Type B pancreatic cell (in vitro differentiated cells): ENCODE measurements at regions not wholly inside any gene's neighbourhood (a gene's known extent, or its start where the extent isn't known, plus 50 kb on each side); places are given as distances from the start of the nearest gene placed in this dataset.
"Not testable (repeated sequence)": the region's sequence is repeated elsewhere in the genome, so short reads cannot be mapped to it uniquely, and the experiment has no call there.

Experiments
- DNase-seq: peaks from one replicate; pipeline ENCODE4 v3.0.0; 2021; ENCODE audit warnings: mixed read lengths; ENCODE audit not compliant: unreplicated experiment; ENCODE audit errors: extremely low spot score
- H3K27ac Mint-ChIP-seq: 2 replicates; pipeline ENCODE4 v1.8.0; 2021; ENCODE audit warnings: mild to moderate bottlenecking, mixed read lengths
- H3K27me3 Mint-ChIP-seq: 2 replicates; pipeline ENCODE4 v1.8.0; 2021; ENCODE audit warnings: mixed read lengths
- H3K36me3 Mint-ChIP-seq: 2 replicates; pipeline ENCODE4 v1.8.0; 2021; ENCODE audit warnings: mixed read lengths
- H3K4me1 Mint-ChIP-seq: one replicate; pipeline ENCODE4 v1.8.0; 2021; ENCODE audit warnings: mixed read lengths; ENCODE audit not compliant: unreplicated experiment
- H3K4me3 Mint-ChIP-seq: 2 replicates; pipeline ENCODE4 v1.8.0; 2021; ENCODE audit warnings: mild to moderate bottlenecking, mixed read lengths
- H3K9me3 Mint-ChIP-seq: 2 replicates; pipeline ENCODE4 v1.8.0; 2021; ENCODE audit warnings: mixed read lengths
- TF ChIP-seq, protein P1 (sequence below): fragments of 200-600 bp; sonication (generic); conservative IDR thresholded peaks from 2 replicates; pipeline ENCODE4 v1.5.0; 2021; ENCODE audit warnings: antibody characterized with exemption, mild to moderate bottlenecking

DNA sequence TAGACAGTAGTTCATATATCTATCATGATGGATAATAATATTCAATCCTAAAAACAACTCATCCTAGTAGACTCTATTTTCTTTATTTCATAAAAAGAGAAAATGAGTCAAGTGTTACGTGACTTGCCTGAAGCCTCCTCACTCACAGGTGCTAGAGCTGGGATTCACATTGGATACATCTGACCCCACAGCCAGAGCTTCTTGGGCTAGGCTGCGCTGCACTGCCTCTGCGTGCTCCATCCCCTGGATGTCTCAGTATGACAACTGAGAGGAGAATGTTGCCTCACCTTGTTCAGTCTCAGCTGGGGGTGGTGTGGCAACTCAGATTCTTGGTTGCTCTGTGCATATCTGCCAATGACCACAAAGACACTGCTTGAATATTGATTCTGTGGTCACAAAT, 286.6 kb downstream of the LIG4 start:
- H3K36me3 Mint-ChIP-seq, result no peaks in the 10 kb centered on the region
- TF ChIP-seq, protein P1, sequence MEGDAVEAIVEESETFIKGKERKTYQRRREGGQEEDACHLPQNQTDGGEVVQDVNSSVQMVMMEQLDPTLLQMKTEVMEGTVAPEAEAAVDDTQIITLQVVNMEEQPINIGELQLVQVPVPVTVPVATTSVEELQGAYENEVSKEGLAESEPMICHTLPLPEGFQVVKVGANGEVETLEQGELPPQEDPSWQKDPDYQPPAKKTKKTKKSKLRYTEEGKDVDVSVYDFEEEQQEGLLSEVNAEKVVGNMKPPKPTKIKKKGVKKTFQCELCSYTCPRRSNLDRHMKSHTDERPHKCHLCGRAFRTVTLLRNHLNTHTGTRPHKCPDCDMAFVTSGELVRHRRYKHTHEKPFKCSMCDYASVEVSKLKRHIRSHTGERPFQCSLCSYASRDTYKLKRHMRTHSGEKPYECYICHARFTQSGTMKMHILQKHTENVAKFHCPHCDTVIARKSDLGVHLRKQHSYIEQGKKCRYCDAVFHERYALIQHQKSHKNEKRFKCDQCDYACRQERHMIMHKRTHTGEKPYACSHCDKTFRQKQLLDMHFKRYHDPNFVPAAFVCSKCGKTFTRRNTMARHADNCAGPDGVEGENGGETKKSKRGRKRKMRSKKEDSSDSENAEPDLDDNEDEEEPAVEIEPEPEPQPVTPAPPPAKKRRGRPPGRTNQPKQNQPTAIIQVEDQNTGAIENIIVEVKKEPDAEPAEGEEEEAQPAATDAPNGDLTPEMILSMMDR, result no peak
- H3K4me3 Mint-ChIP-seq, result no peak overlapping the region
- no peaks in the 10 kb centered on the region for H3K4me1 Mint-ChIP-seq
- H3K27me3 Mint-ChIP-seq, result peaks cover 4% of the 10 kb centered on the region
- no peaks in the 10 kb centered on the region for H3K9me3 Mint-ChIP-seq
- H3K27ac Mint-ChIP-seq, result no peak overlapping the region
- no peak for DNase-seq

DNA sequence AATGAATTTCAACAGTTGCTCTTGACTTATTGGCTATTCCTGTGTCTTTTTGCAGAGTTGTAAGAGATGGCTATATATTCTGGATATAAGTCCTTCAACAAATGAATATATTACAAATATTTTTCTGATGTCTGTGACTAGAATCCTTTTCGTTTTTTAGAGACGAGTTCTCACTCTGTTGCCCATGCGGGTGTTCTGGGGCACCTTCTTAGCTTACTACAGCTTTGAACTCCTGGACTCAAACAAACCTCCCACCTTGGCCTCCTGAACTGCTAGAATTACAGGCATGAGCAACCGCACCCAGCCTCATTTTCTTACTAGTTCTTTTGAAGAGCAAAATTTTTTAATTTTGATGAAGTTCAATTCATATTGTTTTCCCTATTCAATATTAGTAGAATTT, 287.8 kb downstream of the LIG4 start:
- peaks cover 4% of the 10 kb centered on the region for H3K27me3 Mint-ChIP-seq
- H3K36me3 Mint-ChIP-seq, result no peaks in the 10 kb centered on the region
- no peak for DNase-seq
- no peak overlapping the region for H3K27ac Mint-ChIP-seq
- no peaks in the 10 kb centered on the region for H3K4me1 Mint-ChIP-seq
- TF ChIP-seq, protein P1, result no peak
- no peaks in the 10 kb centered on the region for H3K9me3 Mint-ChIP-seq
- H3K4me3 Mint-ChIP-seq, result no peak overlapping the region

DNA sequence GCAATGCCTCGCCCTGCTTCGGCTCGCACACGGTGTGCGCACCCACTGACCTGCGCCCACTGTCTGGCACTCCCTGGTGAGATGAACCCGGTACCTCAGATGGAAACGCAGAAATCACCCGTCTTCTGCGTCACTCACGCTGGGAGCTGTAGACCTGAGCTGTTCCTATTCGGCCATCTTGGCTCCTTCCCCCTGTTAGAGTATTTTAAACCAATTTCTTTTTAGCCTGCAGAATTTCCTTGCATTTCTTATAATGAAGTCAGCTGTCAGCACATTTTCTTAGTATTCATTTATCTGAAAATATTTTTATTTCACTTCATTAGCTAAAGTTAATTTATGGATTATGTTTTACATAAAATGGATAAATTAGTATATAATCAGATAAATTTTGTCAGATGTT, 288.8 kb downstream of the LIG4 start:
- not testable (repeated sequence) for H3K36me3 Mint-ChIP-seq, H3K27ac Mint-ChIP-seq, H3K4me3 Mint-ChIP-seq, DNase-seq, H3K9me3 Mint-ChIP-seq, H3K4me1 Mint-ChIP-seq, H3K27me3 Mint-ChIP-seq

DNA sequence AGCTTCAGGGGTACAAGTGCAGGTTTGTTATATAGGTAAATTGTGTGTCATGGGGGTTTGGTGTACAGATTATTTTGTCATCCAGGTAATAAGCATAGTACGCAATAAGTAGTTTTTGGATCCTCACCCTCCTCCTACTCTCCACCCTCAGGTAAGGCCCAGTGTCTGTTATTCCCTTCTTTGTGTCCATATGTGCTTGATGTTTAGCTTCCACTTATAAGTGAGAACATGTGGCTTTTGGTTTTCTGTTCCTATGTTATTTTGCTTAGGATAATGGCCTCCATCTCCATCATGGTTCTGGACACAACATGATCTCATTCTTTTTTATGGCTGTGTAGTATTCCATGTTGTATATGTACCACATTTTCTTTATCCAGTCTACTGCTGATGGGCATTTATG, 298.4 kb downstream of the LIG4 start:
- H3K4me1 Mint-ChIP-seq, DNase-seq, H3K27ac Mint-ChIP-seq, H3K4me3 Mint-ChIP-seq, H3K36me3 Mint-ChIP-seq, H3K27me3 Mint-ChIP-seq, H3K9me3 Mint-ChIP-seq: not testable (repeated sequence)

DNA sequence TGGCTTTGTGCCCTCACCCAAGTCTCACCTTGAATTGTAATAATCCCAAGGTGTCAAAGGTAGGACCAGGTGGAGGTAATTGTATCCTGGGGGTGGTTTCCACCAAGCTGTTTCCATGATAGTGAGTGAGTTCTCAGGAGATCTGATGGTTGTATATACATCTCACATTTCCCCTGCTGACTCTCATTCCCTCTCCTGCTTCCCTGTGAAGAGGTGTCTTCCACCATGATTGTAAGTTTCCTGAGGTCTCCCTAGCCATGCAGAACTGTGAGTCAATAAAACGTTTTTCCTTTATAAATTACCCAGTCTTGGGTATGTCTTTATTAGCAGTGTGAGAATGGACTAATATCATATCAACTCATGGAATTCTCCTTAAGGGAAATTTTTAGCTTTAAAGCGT, 302.6 kb downstream of the LIG4 start:
- Mint-ChIP-seq H3K36me3 (no peaks in the 10 kb centered on the region), H3K27ac (no peak overlapping the region), H3K4me1 (no peaks in the 10 kb centered on the region), H3K9me3 (no peaks in the 10 kb centered on the region), H3K4me3 (no peak overlapping the region), H3K27me3 (no peaks in the 10 kb centered on the region)
- no peak for DNase-seq
- TF ChIP-seq, protein P1, result no peak

DNA sequence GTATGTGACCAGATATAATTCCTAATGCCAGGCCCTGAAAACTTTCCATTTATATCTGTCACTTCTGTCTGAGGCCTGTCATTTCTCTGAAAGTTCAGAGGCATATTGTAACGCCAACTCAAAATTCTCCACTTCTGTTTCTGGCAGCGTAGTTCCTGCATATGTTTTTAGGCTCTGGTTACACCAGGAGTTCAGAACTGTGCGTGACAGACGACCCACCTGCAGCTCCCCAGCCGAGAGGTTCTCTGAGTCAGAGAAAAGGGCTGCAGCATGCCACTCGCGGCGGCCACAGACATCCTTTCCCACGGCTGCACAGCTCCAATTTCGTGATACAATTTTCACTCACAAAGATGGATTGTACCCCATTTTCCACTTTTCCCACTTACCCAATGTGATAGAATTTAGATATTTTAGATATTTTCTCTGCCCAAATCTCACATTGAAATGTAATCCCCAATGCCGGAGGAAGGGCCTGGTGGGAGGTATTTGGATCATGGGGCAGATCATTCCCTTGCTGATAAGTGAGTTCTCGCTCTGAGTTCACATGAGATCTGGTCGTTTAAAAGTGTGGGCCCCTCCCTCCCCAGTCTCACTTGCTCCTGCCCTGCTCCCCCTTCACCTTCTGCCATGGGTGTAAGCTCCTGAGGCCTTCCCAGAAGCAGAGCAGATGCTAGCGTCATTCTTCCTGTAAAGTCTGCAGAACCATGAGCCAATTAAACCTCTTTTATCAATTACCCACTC, 308.1 kb downstream of the LIG4 start:
- no peaks in the 10 kb centered on the region for H3K4me1 Mint-ChIP-seq
- no peaks in the 10 kb centered on the region for H3K9me3 Mint-ChIP-seq
- no peaks in the 10 kb centered on the region for H3K27me3 Mint-ChIP-seq
- no peak overlapping the region for H3K4me3 Mint-ChIP-seq
- no peak overlapping the region for H3K27ac Mint-ChIP-seq
- no peaks in the 10 kb centered on the region for H3K36me3 Mint-ChIP-seq
- TF ChIP-seq, protein P1, result no peak
- no peak for DNase-seq

DNA sequence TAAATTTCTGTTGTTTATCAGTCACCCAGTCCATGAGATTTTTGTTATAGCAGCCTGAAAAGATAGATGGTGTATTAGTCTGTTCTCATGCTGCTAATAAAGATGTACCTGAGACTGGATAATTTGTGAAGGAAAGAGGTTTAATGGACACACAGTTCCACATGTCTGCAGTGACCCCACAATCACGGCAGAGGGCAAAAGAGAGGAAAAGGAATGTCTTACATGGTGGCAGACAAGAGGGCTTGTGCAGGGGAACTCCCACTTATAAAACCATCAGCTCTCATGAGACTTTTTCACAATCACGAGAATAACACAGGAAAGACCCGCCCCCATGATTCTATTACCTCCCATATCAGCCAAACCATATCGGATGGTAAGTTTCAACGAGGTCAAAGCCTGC, 309.2 kb downstream of the LIG4 start:
- Mint-ChIP-seq H3K4me1 (no peaks in the 10 kb centered on the region), H3K27ac (no peak overlapping the region), H3K27me3 (no peaks in the 10 kb centered on the region), H3K9me3 (no peaks in the 10 kb centered on the region), H3K36me3 (no peaks in the 10 kb centered on the region), H3K4me3 (no peak overlapping the region)
- DNase-seq, result no peak
- TF ChIP-seq, protein P1, result no peak
